ENCODE measurements at regions not wholly inside any gene's neighbourhood (a gene's known extent, or its start where the extent isn't known, plus 50 kb on each side); places are given as distances from the start of the nearest gene placed in this dataset.

- TF ChIP-seq POLR2A (IDR thresholded peaks at IDR 0.05) (no peak), CTCF (IDR thresholded peaks at IDR 0.05) (no peak)
These were observed 189.0 kb upstream of the PIRT start for GRCh38 chr17:11026903-11027302.

All from body of pancreas (tissue), 4 donors.